Endothelial cell of umbilical vein (primary cell): ENCODE measurements at regions not wholly inside any gene's neighbourhood (a gene's known extent, or its start where the extent isn't known, plus 50 kb on each side); places are given as distances from the start of the nearest gene placed in this dataset.

Experiments used
- BruUV-seq: library from RNA; stranded (reverse); fragments of 400-500 nt; replicated peaks from 2 replicates; lab custom pipeline; 2021; lab: Mats Ljungman, UMichigan
- CTCF ChIA-PET: fragments of 300-600, 350-600 bp; sonication (Branson Sonifier 250); formaldehyde crosslinking; loops from one replicate; lab custom pipeline; 2021; ENCODE audit warnings: antibody characterized with exemption, inconsistent platforms; lab: Charles Lee
- POLR2A ChIA-PET: fragments of 300-600, 350-600 bp; sonication (Branson Sonifier 250); formaldehyde crosslinking; loops from one replicate; lab custom pipeline; 2021; ENCODE audit warnings: antibody characterized with exemption, inconsistent platforms; lab: Charles Lee
- DNase-seq: peaks from one replicate; pipeline ENCODE4 v3.0.0-alpha.2; 2011; ENCODE audit warnings: low read depth, low spot score
- FAIRE-seq: peaks from 2 replicates; lab custom pipeline; 2011; peaks lifted over from hg19 to GRCh38; lab: Jason Lieb, UNC
- H2AFZ ChIP-seq: 2 replicates; pipeline ENCODE4 v1.6.0; 2012; ENCODE audit warnings: low read depth, low read length, control low read depth, inconsistent platforms
- H3K27ac ChIP-seq: 2 replicates; pipeline ENCODE4 v1.5.1; 2011; ENCODE audit warnings: low read depth, mild to moderate bottlenecking, control low read depth, low read length, moderate library complexity; ENCODE audit not compliant: insufficient read depth
- H3K27me3 ChIP-seq, 2 experiments: 2 replicates each; pipeline versions ENCODE4 v1.6.0 to v1.6.1; 2011; ENCODE audit warnings: low read length in 2 of 2, mixed read lengths in 1 of 2; ENCODE audit not compliant: control insufficient read depth in 2 of 2, insufficient read depth in 2 of 2
- H3K36me3 ChIP-seq, 2 experiments: 2 replicates in 1 of 2; 3 replicates in 1 of 2; pipeline ENCODE4 v1.5.1; 2011; ENCODE audit warnings: low read length in 2 of 2, mild to moderate bottlenecking in 1 of 2, moderate library complexity in 1 of 2; ENCODE audit not compliant: control insufficient read depth in 2 of 2, insufficient read depth in 2 of 2; ENCODE audit errors: extremely low read depth in 1 of 2
- H3K4me1 ChIP-seq: 3 replicates; pipeline ENCODE4 v1.5.1; 2011; ENCODE audit warnings: mild to moderate bottlenecking, low read length; ENCODE audit not compliant: control insufficient read depth, insufficient read depth; ENCODE audit errors: extremely low read depth
- H3K4me2 ChIP-seq: 2 replicates; pipeline ENCODE4 v1.6.1; 2011; ENCODE audit warnings: low read length, control low read depth, mixed read lengths; ENCODE audit not compliant: insufficient read depth
- H3K4me3 ChIP-seq, 3 experiments: fragments of 200-600 bp in 1 of 3; sonication (generic), shearing (Covaris generic) in 1 of 3; replicated peaks in 1 of 3; 2 replicates each; pipeline ENCODE4 v1.5.1; 2011 to 2016; ENCODE audit warnings: control low read depth in 3 of 3, low read length in 3 of 3, mild to moderate bottlenecking in 2 of 3, inconsistent platforms in 1 of 3, low read depth in 1 of 3, moderate library complexity in 1 of 3; ENCODE audit not compliant: insufficient read depth in 1 of 3
- H3K79me2 ChIP-seq: 2 replicates; pipeline ENCODE4 v1.6.0; 2012; ENCODE audit warnings: low read length, inconsistent platforms; ENCODE audit not compliant: control insufficient read depth, insufficient read depth
- H3K9ac ChIP-seq: replicated peaks from 2 replicates; pipeline ENCODE3; 2011; ENCODE audit warnings: low read length, control low read depth; ENCODE audit not compliant: insufficient read depth; ENCODE audit errors: extremely low read depth
- H3K9me1 ChIP-seq: replicated peaks from 3 replicates; pipeline ENCODE4 v1.6.0; 2011; ENCODE audit warnings: mild to moderate bottlenecking, low read length; ENCODE audit not compliant: control insufficient read depth, insufficient read depth; ENCODE audit errors: extremely low read depth
- H3K9me3 ChIP-seq: replicated peaks from 2 replicates; pipeline ENCODE4 v1.5.1; 2012; ENCODE audit warnings: low read length, inconsistent platforms; ENCODE audit not compliant: control insufficient read depth, insufficient read depth
- H4K20me1 ChIP-seq: replicated peaks from 2 replicates; pipeline ENCODE3; 2011; ENCODE audit warnings: mild to moderate bottlenecking, low read length; ENCODE audit not compliant: control insufficient read depth, insufficient read depth; ENCODE audit errors: extremely low read depth
- CTCF ChIP-seq, 2 donors: IDR thresholded peaks; 1 replicate in 1 of 2; 2 replicates in 1 of 2; pipeline ENCODE4 v1.5.1; 2011; ENCODE audit warnings: low read length in 2 of 2, mild to moderate bottlenecking in 2 of 2, moderate library complexity in 2 of 2, control low read depth in 1 of 2, inconsistent platforms in 1 of 2, low read depth in 1 of 2; ENCODE audit not compliant: insufficient read depth in 1 of 2; ENCODE audit errors: extremely low read depth in 1 of 2
- EZH2 ChIP-seq: IDR thresholded peaks from 2 replicates; pipeline ENCODE4 v1.6.1; 2012; ENCODE audit warnings: borderline replicate concordance, low read depth, mild to moderate bottlenecking, moderate library complexity, low read length, inconsistent platforms; ENCODE audit not compliant: severe bottlenecking
- FOS ChIP-seq: IDR thresholded peaks from 2 replicates; pipeline ENCODE4 v1.6.1; 2011; ENCODE audit warnings: mild to moderate bottlenecking, low read length, moderate library complexity, borderline replicate concordance; ENCODE audit not compliant: insufficient read depth
- GATA2 ChIP-seq: IDR thresholded peaks from 2 replicates; pipeline ENCODE4 v1.7.0; 2011; ENCODE audit warnings: low read depth, mild to moderate bottlenecking, moderate library complexity, mixed read lengths, low read length; ENCODE audit not compliant: insufficient read length, insufficient read depth
- JUN ChIP-seq: IDR thresholded peaks from 2 replicates; pipeline ENCODE4 v1.6.1; 2011; ENCODE audit warnings: borderline replicate concordance, low read depth; ENCODE audit not compliant: insufficient read length, insufficient read depth
- MAX ChIP-seq: IDR thresholded peaks from 2 replicates; pipeline ENCODE4 v1.6.1; 2011; ENCODE audit not compliant: insufficient read depth, insufficient read length
- MYC ChIP-seq: IDR thresholded peaks from one replicate; pipeline ENCODE4 v1.6.1; 2011; ENCODE audit warnings: mild to moderate bottlenecking, low read depth, low read length
- POLR2A ChIP-seq: IDR thresholded peaks from 2 replicates; pipeline ENCODE4 v1.6.1; 2012; ENCODE audit warnings: low read depth, mild to moderate bottlenecking, control low read depth, low read length
- POLR2AphosphoS5 ChIP-seq: IDR thresholded peaks from 2 replicates; pipeline ENCODE4 v1.6.1; 2012; ENCODE audit warnings: low read depth, mild to moderate bottlenecking, control low read depth, low read length, moderate library complexity; ENCODE audit not compliant: insufficient read depth
- dilution Hi-C: fragments of 300-500 bp; cut with MboI; formaldehyde crosslinking; loops from one replicate; pipeline ENCODE4 v1.15.0; 2019; ENCODE audit warnings: low sequenced_read_pairs; ENCODE audit not compliant: extremely low pct_ligation_motif_present
- intact Hi-C: fragments of 100-400 bp; cut with micrococcal nuclease; formaldehyde crosslinking; loops from one replicate; pipeline ENCODE4 v1.10.0; 2022

DNA sequence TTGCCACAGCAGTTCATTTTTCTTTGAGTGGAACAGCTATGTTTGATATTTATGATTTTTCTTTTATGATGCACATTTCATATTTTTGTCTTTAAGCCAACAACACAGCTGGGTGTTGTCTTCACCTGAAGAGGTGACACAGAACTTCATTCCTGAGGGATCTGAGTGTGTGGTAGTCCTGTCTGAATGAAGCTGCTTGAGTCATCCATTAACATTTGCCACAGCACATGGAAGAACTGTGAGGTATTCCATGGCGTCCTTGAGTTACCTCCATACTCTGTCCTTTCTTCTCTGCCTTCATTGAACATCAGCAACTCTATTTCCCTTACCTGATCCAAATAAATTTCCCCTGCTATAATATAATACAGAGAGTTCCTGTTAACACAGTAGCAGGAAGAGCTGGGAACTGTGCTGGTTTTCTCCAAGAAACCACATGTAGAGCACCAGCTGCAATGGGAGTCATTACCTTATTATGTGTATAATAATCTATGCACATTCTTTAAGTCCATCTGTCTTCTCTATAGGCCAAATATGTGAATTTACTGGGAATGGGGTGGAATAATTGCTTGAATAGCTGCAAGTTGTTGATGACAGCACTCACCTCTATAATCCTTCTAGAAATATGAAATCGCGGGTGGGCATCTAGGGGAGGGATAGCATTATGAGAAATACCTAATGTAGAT lies 72.4 kb upstream of the TAC1 start:
- DNase-seq (no peak), FAIRE-seq (no peak)
- Histone ChIP-seq H3K79me2 (no peaks in the 10 kb centered on the region), H3K27me3 (no peaks in the 10 kb centered on the region), H3K4me3 (no peak overlapping the region), H4K20me1 (no peaks in the 10 kb centered on the region), H3K4me2 (no peak overlapping the region), H3K36me3 (no peaks in the 10 kb centered on the region), H3K9me3 (no peaks in the 10 kb centered on the region), H3K9me1 (no peaks in the 10 kb centered on the region), H3K27ac (no peak overlapping the region), H3K4me1 (no peaks in the 10 kb centered on the region), H2AFZ (no peak overlapping the region), H3K9ac (no peak overlapping the region)
- TF ChIP-seq GATA2 (no peak), EZH2 (no peak), MYC (no peak), POLR2AphosphoS5 (no peak), POLR2A (no peak), CTCF (IDR thresholded peaks at IDR 0.05; ENCODE audit: extremely low read depth in 1 of 2, insufficient read depth in 1 of 2, low read depth in 1 of 2, low read length in 2 of 2) (no peak), FOS (no peak), MAX (no peak), JUN (no peak)
- no TSS peak for BruUV-seq
- CTCF ChIA-PET, result no interaction called here
- dilution Hi-C loops, result no loop called here
- POLR2A ChIA-PET, result no interaction called here
- intact Hi-C loops, result no loop called here
